Body of pancreas (tissue), 4 donors: ENCODE measurements at regions not wholly inside any gene's neighbourhood (a gene's known extent, or its start where the extent isn't known, plus 50 kb on each side); places are given as distances from the start of the nearest gene placed in this dataset.

ENCODE experiments used
- POLR2A ChIP-seq, 3 donors: fragments of 450-650 bp; IDR thresholded peaks; one replicate each; pipeline ENCODE4 v1.6.1; 2016; ENCODE audit warnings: antibody characterized with exemption in 3 of 3, mild to moderate bottlenecking in 2 of 3
- TF ChIP-seq, protein P1 (sequence below), 7 experiments: fragments of 450-650 bp in 4 of 7; fragments of 200-600 bp in 3 of 7; sonication (generic) in 3 of 7; IDR thresholded peaks; one replicate each; pipeline ENCODE4 v1.5.1; 2016 to 2019; ENCODE audit warnings: antibody characterized with exemption in 7 of 7

DNA sequence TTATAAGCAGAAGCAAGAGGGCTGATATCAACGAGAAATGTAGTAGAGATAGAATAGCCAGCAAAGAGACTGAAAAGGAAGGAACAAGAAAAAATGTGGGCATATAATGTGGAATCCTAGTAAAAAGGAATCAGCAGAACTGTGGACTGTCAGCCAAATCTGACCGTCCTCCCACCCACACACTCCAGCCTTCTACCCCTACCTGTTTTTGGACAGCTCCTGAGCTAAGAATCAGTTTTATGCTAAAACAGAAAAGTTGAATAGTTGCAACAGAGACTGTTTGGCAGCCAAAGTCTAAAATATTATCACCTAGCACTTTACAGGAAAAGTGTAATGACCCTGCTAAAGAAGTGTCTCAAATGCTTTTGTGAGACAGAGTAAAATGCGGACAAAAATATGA is 533.3 kb upstream of the CXADR start:
- TF ChIP-seq POLR2A (IDR thresholded peaks at IDR 0.05) = no peak
- TF ChIP-seq, protein P1, sequence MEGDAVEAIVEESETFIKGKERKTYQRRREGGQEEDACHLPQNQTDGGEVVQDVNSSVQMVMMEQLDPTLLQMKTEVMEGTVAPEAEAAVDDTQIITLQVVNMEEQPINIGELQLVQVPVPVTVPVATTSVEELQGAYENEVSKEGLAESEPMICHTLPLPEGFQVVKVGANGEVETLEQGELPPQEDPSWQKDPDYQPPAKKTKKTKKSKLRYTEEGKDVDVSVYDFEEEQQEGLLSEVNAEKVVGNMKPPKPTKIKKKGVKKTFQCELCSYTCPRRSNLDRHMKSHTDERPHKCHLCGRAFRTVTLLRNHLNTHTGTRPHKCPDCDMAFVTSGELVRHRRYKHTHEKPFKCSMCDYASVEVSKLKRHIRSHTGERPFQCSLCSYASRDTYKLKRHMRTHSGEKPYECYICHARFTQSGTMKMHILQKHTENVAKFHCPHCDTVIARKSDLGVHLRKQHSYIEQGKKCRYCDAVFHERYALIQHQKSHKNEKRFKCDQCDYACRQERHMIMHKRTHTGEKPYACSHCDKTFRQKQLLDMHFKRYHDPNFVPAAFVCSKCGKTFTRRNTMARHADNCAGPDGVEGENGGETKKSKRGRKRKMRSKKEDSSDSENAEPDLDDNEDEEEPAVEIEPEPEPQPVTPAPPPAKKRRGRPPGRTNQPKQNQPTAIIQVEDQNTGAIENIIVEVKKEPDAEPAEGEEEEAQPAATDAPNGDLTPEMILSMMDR (IDR thresholded peaks at IDR 0.05) = no peak
